Peyer's patch (tissue), 4 donors: ENCODE measurements at regions not wholly inside any gene's neighbourhood (a gene's known extent, or its start where the extent isn't known, plus 50 kb on each side); places are given as distances from the start of the nearest gene placed in this dataset.

Source experiments
- DNase-seq, 3 donors: peaks; one replicate each; pipeline ENCODE4 v3.0.0-alpha.2; 2017 to 2019
- H3K27ac ChIP-seq, 4 donors: fragments of 200-600 bp; sonication (generic); one replicate each; pipeline ENCODE4 v1.5.1; 2016 to 2019
- H3K27me3 ChIP-seq, 2 donors: fragments of 200-600 bp; sonication (generic); one replicate each; pipeline ENCODE4 v1.5.1; 2019
- H3K36me3 ChIP-seq, 3 donors: fragments of 200-600 bp; sonication (generic); one replicate each; pipeline ENCODE4 v1.5.1; 2016 to 2019
- H3K4me1 ChIP-seq, 4 donors: fragments of 200-600 bp; sonication (generic); one replicate each; pipeline ENCODE4 v1.5.1; 2016 to 2019
- H3K4me3 ChIP-seq, 4 donors: fragments of 200-600 bp; sonication (generic); 1 replicate in 3 of 4; 2 replicates in 1 of 4; pipeline ENCODE4 v1.5.1; 2016 to 2019; ENCODE audit warnings: mild to moderate bottlenecking in 1 of 4
- H3K9me3 ChIP-seq, 4 donors: fragments of 200-600 bp; sonication (generic); one replicate each; pipeline ENCODE4 v1.5.1; 2016 to 2019; ENCODE audit warnings: mild to moderate bottlenecking in 1 of 4
- CTCF ChIP-seq, 6 experiments: fragments of 450-650 bp in 4 of 6; fragments of 200-600 bp in 2 of 6; sonication (generic) in 1 of 6; IDR thresholded peaks; one replicate each; pipeline ENCODE4 v1.5.1; 2017 to 2019; ENCODE audit warnings: antibody characterized with exemption in 6 of 6, mild to moderate bottlenecking in 3 of 6, moderate library complexity in 1 of 6
- POLR2A ChIP-seq, 2 donors: fragments of 450-650 bp; IDR thresholded peaks; one replicate each; pipeline ENCODE4 v1.5.1; 2017; ENCODE audit warnings: antibody characterized with exemption in 2 of 2, mild to moderate bottlenecking in 2 of 2, moderate library complexity in 2 of 2

GRCh38 chr11:128098781-128099180 is 488.6 kb downstream of the ETS1 start:
- no peak for DNase-seq
- Histone ChIP-seq H3K36me3 (no peaks in the 10 kb centered on the region), H3K4me3 (no peak overlapping the region), H3K27ac (no peak overlapping the region), H3K4me1 (no peaks in the 10 kb centered on the region), H3K9me3 (no peaks in the 10 kb centered on the region), H3K27me3 (no peaks in the 10 kb centered on the region)
- no peak for TF ChIP-seq POLR2A (IDR thresholded peaks at IDR 0.05)
- no peak for TF ChIP-seq CTCF (IDR thresholded peaks at IDR 0.05)

GRCh38 chr11:128095466-128095981 is 491.8 kb downstream of the ETS1 start:
- no peak overlapping the region for H3K4me3 ChIP-seq
- H3K9me3 ChIP-seq, result no peaks in the 10 kb centered on the region
- no peaks in the 10 kb centered on the region for H3K27me3 ChIP-seq
- no peaks in the 10 kb centered on the region for H3K36me3 ChIP-seq
- no peak overlapping the region for H3K27ac ChIP-seq
- DNase-seq, result no peak
- no peaks in the 10 kb centered on the region for H3K4me1 ChIP-seq
- TF ChIP-seq CTCF (IDR thresholded peaks at IDR 0.05), result no peak
- TF ChIP-seq POLR2A (IDR thresholded peaks at IDR 0.05), result no peak

- Histone ChIP-seq H3K27me3 (no peaks in the 10 kb centered on the region), H3K4me3 (no peak overlapping the region), H3K4me1 (no peaks in the 10 kb centered on the region), H3K27ac (no peak overlapping the region), H3K36me3 (no peaks in the 10 kb centered on the region), H3K9me3 (no peaks in the 10 kb centered on the region)
- no peak for DNase-seq
- TF ChIP-seq POLR2A (IDR thresholded peaks at IDR 0.05) (no peak), CTCF (IDR thresholded peaks at IDR 0.05) (no peak)
These were observed 493.7 kb downstream of the ETS1 start for GRCh38 chr11:128093689-128094088.

- no peaks in the 10 kb centered on the region for H3K4me1 ChIP-seq
- no peaks in the 10 kb centered on the region for H3K9me3 ChIP-seq
- DNase-seq, result no peak
- H3K27me3 ChIP-seq, result no peaks in the 10 kb centered on the region
- no peak overlapping the region for H3K4me3 ChIP-seq
- no peak overlapping the region for H3K27ac ChIP-seq
- H3K36me3 ChIP-seq, result no peaks in the 10 kb centered on the region
- no peak for TF ChIP-seq CTCF (IDR thresholded peaks at IDR 0.05)
- TF ChIP-seq POLR2A (IDR thresholded peaks at IDR 0.05), result no peak
These were observed 497.4 kb downstream of the ETS1 start for GRCh38 chr11:128089962-128090361.

- no peak for TF ChIP-seq CTCF (IDR thresholded peaks at IDR 0.05)
- no peak for TF ChIP-seq POLR2A (IDR thresholded peaks at IDR 0.05)
- Histone ChIP-seq H3K4me1 (no peaks in the 10 kb centered on the region), H3K9me3 (no peaks in the 10 kb centered on the region), H3K4me3 (no peak overlapping the region), H3K27me3 (no peaks in the 10 kb centered on the region), H3K36me3 (no peaks in the 10 kb centered on the region), H3K27ac (no peak overlapping the region)
- no peak for DNase-seq
These were observed 500.6 kb downstream of the ETS1 start for GRCh38 chr11:128086794-128087193.

- no peaks in the 10 kb centered on the region for H3K36me3 ChIP-seq
- no peak for TF ChIP-seq CTCF (IDR thresholded peaks at IDR 0.05)
- no peak for TF ChIP-seq POLR2A (IDR thresholded peaks at IDR 0.05)
- no peaks in the 10 kb centered on the region for H3K27me3 ChIP-seq
- no peak for DNase-seq
- H3K4me1 ChIP-seq, result no peaks in the 10 kb centered on the region
- no peak overlapping the region for H3K4me3 ChIP-seq
- no peak overlapping the region for H3K27ac ChIP-seq
- H3K9me3 ChIP-seq, result no peaks in the 10 kb centered on the region
These were observed 502.1 kb downstream of the ETS1 start for GRCh38 chr11:128085276-128085675.
